ENCODE measurements at regions not wholly inside any gene's neighbourhood (a gene's known extent, or its start where the extent isn't known, plus 50 kb on each side); places are given as distances from the start of the nearest gene placed in this dataset.

DNA sequence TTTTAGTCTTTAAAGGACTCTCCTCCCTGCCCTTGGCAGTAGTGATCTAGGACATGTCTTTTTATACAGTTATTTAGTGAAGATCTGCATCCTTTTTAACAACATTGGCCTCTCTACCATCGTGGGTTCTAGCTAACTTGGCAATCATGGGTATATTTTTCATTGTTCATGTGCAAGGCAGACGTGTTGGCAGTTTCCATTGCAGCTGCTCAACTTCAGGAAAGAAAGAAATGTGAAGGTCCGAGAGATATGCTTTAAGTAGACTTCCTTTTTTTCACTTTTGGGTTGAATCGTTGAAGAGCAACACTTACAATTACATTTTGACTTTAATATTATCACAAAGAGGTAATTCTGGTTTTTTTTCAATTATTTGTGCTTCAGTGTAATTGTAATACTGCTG is 172.6 kb downstream of the SATB1 start:
- no peak for DNase-seq
- no peak overlapping the region for H3K4me3 ChIP-seq
- WGBS, 5 donors: 47 to 63% (median 60%) methylated on average over 4 of the region's 4 CpGs
- H3K9me3 ChIP-seq: no peaks in the 10 kb centered on the region
- H3K27me3 ChIP-seq: no peaks in the 10 kb centered on the region
- H3K27ac ChIP-seq: no peak overlapping the region
- no peaks in the 10 kb centered on the region for H3K36me3 ChIP-seq
- no peaks in the 10 kb centered on the region for H3K4me1 ChIP-seq
- TF ChIP-seq POLR2AphosphoS5 (IDR thresholded peaks at IDR 0.05): no peak
- TF ChIP-seq EP300 (IDR thresholded peaks at IDR 0.05): no peak
- TF ChIP-seq, protein P1, sequence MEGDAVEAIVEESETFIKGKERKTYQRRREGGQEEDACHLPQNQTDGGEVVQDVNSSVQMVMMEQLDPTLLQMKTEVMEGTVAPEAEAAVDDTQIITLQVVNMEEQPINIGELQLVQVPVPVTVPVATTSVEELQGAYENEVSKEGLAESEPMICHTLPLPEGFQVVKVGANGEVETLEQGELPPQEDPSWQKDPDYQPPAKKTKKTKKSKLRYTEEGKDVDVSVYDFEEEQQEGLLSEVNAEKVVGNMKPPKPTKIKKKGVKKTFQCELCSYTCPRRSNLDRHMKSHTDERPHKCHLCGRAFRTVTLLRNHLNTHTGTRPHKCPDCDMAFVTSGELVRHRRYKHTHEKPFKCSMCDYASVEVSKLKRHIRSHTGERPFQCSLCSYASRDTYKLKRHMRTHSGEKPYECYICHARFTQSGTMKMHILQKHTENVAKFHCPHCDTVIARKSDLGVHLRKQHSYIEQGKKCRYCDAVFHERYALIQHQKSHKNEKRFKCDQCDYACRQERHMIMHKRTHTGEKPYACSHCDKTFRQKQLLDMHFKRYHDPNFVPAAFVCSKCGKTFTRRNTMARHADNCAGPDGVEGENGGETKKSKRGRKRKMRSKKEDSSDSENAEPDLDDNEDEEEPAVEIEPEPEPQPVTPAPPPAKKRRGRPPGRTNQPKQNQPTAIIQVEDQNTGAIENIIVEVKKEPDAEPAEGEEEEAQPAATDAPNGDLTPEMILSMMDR (IDR thresholded peaks at IDR 0.05): no peak
- no peak for TF ChIP-seq POLR2A (IDR thresholded peaks at IDR 0.05)
- intact Hi-C loops (cut with DNase I; ENCODE audit: low total_unique reads): no loop called here

- no peaks in the 10 kb centered on the region for H3K4me1 ChIP-seq
- TF ChIP-seq, protein P1 (IDR thresholded peaks at IDR 0.05): no peak
- TF ChIP-seq POLR2AphosphoS5 (IDR thresholded peaks at IDR 0.05): no peak
- TF ChIP-seq POLR2A (IDR thresholded peaks at IDR 0.05): no peak
- TF ChIP-seq EP300 (IDR thresholded peaks at IDR 0.05): no peak
- no peak for DNase-seq
- 46 to 60% (median 51%) methylated on average over 2 of the region's 2 CpGs for WGBS, 5 donors
- no peak overlapping the region for H3K4me3 ChIP-seq
- no peaks in the 10 kb centered on the region for H3K27me3 ChIP-seq
- intact Hi-C loops (cut with DNase I; ENCODE audit: low total_unique reads): no loop called here
- H3K36me3 ChIP-seq: no peaks in the 10 kb centered on the region
- H3K9me3 ChIP-seq: no peaks in the 10 kb centered on the region
- H3K27ac ChIP-seq: no peak overlapping the region
Observed at GRCh38 chr3:18250991-18251390, 174.1 kb downstream of the SATB1 start.

DNA sequence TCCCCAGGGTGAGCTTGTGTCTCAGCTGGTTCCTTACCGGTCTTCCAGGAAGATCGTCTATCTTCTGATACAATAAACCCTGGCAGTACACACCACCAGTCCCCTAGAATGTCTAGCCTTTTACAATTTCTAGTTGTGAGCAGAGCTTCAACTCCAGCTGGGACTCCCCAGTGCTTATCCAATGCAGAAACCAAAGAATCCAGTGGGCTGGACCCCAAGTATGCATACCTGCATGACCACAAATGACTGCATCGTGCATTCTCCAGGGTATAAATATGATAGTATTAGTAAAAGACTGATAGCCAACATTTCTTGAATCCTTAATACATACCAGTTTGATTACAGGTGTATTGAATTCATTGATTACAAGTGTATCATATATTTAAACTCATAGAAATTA is 176.0 kb downstream of the SATB1 start:
- WGBS, 5 donors: 75 to 89% (median 84%) methylated on average over 3 of the region's 3 CpGs

GRCh38 chr3:18247776-18248310 is 177.3 kb downstream of the SATB1 start:
- 44 to 63% (median 47%) methylated on average over 2 of the region's 2 CpGs for WGBS, 5 donors
- TF ChIP-seq EP300 (IDR thresholded peaks at IDR 0.05) (no peak), POLR2AphosphoS5 (IDR thresholded peaks at IDR 0.05) (no peak), POLR2A (IDR thresholded peaks at IDR 0.05) (no peak)
- TF ChIP-seq, protein P1 (IDR thresholded peaks at IDR 0.05): no peak
- no peaks in the 10 kb centered on the region for H3K9me3 ChIP-seq
- no peak for DNase-seq
- intact Hi-C loops (cut with DNase I; ENCODE audit: low total_unique reads): no loop called here
- H3K27me3 ChIP-seq: no peaks in the 10 kb centered on the region
- H3K4me3 ChIP-seq: no peak overlapping the region
- H3K27ac ChIP-seq: no peak overlapping the region
- H3K4me1 ChIP-seq: no peaks in the 10 kb centered on the region
- H3K36me3 ChIP-seq: no peaks in the 10 kb centered on the region

More for the DNA sequence above, 176.0 kb downstream of the SATB1 start:
- no peaks in the 10 kb centered on the region for H3K36me3 ChIP-seq
- no peaks in the 10 kb centered on the region for H3K9me3 ChIP-seq
- intact Hi-C loops (cut with DNase I; ENCODE audit: low total_unique reads): no loop called here
- no peak overlapping the region for H3K27ac ChIP-seq
- TF ChIP-seq EP300 (IDR thresholded peaks at IDR 0.05) (no peak), POLR2AphosphoS5 (IDR thresholded peaks at IDR 0.05) (no peak), POLR2A (IDR thresholded peaks at IDR 0.05) (no peak)
- TF ChIP-seq, protein P1 (IDR thresholded peaks at IDR 0.05): no peak
- H3K4me1 ChIP-seq: no peaks in the 10 kb centered on the region
- H3K4me3 ChIP-seq: no peak overlapping the region
- no peaks in the 10 kb centered on the region for H3K27me3 ChIP-seq
- DNase-seq: no peak

Measured in stomach (tissue), 8 donors.